MV-4-11 (cell line): ENCODE measurements at regions not wholly inside any gene's neighbourhood (a gene's known extent, or its start where the extent isn't known, plus 50 kb on each side); places are given as distances from the start of the nearest gene placed in this dataset.

Experiments
- DNase-seq: peaks from one replicate; lab custom pipeline; 2025; lab: John Stamatoyannopoulos, UW

DNA sequence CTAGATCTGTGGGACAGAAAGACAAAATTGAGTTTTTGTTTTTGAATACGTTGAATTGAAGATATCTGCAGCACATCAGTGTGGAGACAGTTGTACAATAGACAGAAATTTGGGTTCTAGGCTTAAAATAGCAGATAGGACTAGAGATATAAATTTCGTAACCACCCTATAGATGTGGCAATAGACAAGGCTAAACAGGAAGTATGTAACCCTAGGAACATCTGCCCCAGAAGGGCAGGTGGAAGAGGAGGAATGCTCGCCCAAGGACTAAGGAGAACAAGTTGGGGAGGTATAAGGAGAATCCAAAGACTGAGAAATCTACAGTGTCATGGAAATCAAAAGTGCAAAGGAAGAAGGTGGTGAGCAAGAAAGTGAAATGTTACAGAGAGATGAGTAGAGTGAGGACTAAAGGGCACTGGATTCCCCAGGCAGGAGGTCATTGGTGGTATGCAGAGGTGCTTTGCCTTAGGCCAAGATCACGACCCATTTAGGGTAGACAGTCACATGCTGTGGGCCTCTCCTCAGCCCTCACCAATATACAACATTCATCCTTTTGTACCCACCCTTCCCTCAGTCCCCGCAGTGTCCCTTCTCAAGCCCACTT lies 109.1 kb upstream of the ELL2 start:
- DNase-seq: peak; percentile 87

DNA sequence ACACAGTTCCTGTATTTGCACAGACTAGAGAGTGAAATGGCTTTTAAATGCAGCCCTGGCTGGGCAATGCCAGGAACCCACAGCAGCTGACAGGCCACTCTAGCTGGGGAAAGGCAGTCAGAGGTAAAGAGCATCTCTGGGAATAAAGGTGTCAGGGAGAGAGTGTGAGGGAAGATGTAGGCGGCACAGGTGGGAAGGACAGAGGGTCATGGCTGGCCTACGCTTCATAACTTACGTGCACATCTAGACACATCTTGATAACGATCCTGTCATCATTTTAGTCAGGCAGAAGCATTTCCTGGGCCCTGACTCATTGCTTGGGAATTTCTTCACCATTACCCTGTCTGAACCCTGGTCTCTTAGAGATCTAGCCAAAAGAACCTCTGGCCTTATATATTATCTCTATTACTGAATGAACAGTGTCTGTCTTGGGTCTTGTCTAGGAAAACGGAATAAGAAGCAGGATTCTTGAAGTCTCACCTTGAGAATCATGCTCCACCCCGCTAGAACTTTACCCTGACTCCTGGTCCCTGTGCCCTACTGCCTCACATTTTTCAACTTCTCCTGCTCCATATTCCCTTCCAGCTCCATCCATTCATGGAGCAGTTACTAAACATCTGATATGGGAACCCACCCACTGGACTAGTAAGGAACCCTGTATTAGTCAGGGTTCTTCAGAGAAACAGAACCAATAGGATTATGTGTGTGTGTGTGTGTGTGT lies 106.4 kb upstream of the ELL2 start:
- DNase-seq: peak; percentile 14

DNA sequence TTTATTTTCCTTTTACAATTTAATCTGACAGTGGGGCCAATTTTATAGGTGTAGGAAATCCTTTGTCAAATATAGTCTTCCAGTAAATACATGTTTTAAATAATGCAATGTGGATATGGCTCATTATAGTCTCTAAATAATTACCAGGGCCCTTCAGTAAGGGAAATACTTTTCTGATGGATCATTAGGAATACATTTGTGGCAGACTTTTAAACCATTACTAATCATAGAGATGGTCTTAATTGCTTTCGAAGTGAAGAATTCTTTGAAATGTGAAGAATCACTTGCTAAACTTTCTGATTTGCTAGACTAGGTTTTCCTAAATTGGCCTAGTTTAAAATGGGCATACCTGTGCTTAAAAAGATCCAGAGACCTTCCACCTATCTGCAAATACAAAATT lies 105.6 kb upstream of the ELL2 start:
- DNase-seq: no peak

DNA sequence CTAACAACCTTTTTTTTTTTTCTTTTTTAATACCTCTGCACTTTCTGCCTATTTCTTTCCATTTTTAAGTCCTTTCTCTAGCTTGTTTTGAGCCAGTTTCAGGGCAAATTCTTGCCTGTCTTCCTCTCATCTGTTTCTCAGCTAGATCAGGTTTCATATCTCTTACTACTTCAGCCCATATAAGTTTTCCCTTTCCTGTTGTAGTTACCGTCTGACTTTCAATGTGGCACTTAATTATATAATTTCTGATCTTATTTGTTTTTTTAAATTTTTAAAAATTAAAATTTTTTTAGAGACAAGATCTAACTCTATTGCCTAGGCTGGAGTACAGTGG lies 104.7 kb upstream of the ELL2 start:
- DNase-seq: no peak

DNA sequence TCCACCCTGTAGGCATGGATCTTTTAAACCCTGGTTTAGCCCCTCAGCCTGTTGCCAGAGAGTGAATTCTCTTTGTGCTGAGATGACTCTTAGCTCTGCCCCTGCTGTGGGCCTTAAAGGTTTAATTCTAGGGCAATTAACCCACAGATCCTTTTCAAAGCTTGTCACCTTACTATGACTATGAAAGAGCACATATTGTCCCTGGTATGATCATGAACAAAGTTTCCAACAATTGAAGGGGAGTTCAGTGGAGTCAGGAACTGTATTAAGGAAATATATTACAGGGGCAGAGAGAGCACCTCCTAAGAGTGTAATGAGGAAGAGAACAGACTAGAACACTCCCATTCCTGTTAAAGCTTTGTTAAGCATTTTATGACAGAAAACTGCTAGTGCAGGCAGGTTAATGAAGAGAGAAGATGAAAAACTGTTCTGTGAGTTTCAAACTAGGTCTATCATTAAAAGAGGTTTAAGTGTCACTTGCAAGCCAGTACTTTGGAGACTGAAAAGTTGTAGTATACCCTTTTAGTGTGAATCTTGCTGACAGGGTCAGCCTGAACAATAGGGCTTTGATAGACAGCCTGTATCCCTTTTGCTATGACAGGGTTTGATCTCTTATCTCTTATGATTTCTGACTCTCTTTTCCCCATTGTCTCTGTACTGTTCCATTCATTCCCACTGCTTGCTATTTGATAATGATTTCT lies 104.2 kb upstream of the ELL2 start:
- no peak for DNase-seq

DNA sequence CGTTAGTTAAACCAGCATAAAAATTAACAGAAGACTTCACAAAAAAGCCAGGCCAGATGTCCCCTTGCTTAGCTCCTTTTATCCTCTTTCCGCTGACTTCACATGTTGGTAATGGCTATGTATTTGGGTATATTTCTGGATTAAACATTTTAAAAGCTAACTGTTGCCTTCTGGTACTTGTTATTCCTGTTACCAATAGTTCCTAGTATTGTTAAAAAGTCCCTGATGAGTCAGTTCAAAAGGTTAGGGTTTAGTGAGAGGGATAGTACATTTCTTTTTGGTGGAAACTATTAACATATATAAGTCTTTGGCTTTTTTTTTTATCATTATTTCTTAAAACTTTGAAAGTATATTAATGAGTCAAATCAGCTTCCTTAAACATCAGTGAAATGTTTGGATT lies 103.2 kb upstream of the ELL2 start:
- no peak for DNase-seq

DNA sequence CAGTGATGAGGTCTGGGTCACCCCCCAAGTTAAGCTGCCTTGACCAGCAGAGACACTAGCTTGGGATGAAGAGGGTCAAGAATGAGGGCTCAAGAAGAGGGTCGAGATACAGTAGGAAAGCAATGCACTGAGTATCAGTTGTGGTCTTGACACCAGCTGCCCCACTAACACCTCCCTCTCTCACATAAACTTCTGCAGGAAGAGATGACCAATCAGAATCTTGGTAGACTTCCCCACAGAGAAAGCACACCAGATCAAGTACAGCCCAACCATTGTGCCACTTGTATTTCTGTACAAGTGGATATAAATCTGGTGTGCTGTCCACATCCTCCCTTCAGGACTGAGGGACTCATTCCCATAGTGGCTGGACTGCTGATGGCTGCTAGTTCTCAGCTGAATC lies 101.2 kb upstream of the ELL2 start:
- no peak for DNase-seq

DNA sequence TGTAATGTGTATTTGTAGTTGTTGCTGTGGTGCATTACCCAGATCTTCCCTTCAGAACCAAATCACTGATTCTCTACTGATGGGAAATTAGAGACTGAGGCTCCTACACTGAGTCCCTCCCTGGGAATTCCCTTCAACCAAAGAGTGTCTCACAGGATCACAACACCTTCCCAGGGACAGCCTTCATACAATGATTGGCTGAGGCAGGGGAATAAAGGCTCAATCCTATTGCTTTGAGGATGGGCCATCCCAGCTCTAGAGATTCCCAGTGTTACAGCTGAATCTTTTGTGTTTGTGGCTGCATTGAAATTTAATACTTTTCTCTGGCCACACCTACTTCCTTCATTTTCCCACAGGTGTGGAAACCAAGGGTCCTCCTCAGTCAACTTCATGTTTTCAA lies 96.4 kb upstream of the ELL2 start:
- DNase-seq: no peak

DNA sequence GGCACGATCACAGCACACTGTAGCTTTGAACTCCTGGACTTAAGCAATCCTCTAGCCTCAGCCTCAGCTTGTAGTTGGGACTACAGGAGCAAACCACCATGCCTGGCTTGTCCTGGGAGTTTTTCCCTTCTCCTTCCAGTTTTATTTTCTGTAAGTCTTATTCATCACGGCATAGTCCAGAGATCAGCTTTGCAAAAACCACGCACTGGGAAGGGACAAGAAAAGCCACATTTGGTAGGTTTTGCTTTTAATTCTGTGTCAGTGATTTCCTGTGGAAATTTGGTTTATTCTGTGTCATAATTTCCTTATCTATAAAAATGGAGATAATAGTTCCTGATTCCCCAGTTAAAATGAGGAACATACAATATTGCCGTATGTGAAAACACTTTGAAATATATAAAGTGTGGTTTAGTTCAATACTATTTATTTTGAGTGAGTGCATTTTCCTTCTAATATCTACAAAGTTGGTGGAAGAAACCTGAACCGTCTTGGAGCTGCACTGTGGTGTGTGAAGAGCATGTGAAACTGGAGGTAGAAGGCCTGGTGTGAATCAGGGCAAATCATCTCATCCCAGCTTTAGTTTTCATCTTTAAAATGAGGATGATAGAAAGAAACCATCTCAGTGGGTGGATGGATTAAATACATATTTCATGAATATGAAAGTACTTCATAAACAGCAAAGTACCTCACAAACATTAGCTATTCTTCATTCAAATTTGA lies 92.8 kb upstream of the ELL2 start:
- peak; percentile 16 for DNase-seq

DNA sequence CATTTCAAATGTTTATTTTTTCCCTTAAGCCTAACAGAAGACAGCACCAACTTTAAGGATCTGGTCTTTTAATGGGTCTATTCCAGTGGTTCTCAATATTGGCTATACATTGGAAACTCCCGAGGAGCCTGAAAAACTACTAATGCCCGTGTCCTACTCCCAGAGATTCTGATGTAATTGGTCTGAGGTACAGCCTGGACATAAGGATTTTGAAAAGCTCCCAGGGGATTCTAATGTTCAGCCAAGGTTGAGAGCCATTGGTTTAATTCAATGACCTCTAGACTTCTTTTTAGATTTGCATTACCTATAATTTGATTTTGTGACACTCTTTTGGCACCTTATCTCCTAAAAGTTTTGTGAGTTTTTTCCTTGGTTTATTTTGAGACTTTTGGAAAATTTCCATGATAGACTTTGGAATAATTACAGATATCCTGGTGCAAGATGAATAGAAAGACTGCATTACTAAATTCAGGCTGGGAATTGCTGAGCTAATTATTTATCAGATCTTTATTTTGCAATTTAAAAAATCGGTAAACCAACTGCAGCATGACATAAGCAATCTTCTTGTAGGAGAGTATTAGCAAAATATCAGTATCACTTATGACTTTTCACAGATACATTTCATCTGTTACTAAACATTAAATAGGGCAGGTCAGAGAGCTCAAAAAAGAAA lies 91.5 kb upstream of the ELL2 start:
- no peak for DNase-seq

DNA sequence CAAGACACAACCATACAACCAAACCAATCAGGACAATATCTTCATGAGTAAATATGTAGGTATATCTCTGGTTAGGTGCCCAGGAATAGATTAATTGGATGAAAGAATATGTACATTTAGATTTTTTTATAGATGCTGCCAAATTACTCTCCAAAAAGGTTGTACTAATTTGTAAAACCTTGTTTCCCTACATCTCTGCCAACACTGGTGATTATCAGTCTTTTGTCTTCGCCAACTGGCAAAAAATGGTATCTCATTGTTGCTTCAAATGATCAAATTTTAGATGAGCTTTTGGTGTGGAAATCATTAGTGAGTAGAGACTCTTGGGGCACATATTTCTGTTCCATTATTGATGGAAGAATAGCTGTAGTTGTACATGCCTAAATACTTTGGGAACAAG lies 90.7 kb upstream of the ELL2 start:
- no peak for DNase-seq

DNA sequence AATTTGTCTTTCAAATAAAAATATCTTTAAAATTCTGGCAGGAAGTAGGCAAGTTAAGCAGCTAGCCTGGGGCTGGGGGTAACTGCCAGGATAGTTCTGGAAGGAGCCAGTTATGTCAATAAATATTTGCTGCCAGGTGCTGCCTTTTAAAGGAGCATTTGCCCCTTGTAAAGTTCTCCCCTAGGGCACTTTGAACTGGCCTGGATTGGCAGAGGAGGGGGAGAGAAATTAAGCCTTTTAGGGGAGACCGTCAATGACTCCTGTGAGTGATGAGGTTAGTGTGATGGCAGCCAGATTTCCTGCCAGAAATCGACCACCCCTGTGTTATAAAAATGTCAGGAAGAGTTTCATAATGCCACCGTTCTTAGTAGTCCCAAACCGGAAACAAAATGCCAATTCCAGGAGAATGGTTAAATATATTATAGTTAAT lies 89.8 kb upstream of the ELL2 start:
- DNase-seq: no peak

DNA sequence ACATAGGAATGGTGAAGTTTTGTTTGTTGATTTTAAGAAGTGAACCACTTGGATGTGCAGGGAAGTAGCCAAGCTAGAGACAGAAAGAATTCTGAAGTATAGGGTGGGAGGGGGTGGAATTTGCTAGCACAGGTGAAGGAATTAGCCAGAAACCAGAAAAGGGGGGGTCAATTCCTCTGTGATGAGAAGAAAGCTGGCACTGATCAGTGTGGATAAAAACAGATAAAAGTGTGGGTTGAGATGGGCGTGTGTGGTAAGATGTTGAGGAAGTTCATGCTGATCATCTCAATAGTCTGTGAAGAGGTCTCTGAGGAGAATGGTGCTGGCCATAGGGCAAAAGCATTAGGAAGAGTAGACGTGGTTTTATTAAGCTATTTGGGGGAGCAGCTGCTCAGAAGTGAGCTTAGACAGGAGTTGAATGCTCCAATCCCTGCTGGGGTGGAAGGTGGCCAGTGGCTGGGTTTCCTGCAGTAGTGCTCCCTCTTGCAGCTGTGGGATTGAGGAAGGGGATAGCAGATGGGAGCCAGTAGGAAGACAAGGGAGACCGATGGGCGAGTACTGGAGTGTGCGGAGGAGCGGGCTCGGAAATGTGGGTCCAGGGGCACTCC lies 88.7 kb upstream of the ELL2 start:
- no peak for DNase-seq

DNA sequence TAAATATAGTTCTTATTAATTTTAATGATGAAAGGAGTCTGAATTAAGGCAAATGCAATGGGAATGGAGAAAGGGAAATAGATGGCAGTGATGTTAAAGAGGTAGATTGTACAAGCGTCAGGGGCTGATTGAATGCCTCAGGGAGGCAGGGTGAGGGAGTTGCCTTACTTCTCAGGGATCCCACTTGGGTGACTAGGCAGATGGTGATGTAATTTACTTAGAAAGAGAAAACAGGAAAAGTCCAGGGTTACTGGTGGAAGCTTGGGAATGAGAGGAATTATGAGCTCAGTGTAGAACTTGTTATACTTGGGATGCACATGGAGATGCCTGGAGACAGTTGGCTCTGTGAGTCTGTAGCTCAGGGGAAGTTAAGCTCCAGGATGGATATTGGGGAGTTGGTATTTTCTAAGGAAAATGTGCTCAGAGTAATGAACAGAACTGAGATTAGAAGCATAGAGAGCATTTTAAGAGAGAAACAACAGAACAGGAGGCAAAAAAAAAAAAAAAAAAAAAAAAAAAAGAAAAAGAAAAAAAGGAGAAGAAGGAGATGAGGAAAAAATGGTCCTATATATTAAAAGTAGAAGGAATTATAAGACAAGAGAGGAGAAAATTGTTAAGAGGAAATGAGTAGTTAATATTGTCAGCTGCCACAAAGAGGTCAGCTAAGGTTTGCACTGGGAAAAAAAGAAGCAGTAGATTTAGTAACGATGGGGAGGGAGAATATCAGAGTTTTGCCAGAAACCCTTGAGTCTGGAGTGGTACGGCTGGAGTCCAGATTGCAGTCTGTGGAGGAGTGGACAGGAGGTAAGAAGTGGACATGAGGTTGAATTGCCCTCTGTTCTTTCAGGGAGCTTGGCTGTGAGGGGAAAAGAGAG lies 88.0 kb upstream of the ELL2 start:
- DNase-seq: peak; percentile 31

DNA sequence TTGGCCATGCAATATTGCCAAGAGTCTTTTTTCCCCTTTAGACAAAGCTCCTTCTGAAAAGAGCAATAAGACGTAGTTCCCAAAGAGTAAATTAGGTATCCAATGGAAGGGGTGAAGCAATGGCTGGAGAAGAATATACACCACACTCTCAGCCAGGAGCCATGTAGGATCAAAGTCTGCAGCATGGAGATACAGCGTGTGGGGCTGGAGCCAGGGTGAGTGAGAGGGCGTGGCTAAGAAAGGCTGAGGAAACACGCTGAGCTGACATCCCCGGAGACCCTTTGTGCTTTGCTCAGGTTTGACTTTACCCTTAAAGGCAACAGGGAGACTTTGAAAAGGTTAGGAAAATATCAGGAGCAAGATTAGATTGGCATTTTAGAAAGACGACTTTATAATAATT lies 87.1 kb upstream of the ELL2 start:
- no peak for DNase-seq

DNA sequence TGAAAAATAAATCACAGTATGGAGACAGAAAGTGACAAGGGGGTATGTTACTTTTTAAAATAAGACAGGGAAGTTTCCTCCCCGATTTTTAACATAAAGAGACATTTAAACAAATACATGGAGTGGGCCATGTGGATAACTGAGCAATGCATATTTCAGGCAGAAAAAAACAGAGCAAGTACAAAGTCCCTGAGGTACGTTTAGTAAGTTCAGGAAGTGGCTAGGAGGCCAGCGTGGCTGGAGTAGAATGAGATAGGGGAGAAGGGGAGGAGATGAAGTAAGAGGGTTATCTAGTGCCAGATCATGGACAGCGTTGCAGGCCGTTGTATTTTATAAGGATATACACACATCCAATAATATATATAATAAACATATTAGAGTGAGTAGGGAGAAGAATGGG lies 84.2 kb upstream of the ELL2 start:
- no peak for DNase-seq

DNA sequence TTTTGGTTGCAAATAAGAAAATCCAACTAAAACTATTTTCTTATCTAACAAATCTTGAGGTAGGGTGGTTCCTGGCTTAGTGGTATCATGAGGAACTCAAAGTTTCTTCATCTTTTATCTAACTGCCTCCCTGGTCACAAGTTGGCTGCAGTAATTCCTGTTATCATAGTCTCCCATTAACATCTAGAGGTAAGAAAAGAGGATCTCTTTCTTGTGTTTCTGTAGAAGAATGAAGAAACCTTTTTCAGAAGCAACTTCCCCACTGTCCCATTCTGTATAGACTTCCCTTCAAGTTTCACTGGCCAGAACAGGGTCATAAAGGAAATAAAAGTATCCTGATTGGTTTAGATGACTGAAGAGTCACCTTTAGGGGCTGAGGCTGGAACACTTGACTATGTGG lies 81.8 kb upstream of the ELL2 start:
- no peak for DNase-seq

DNA sequence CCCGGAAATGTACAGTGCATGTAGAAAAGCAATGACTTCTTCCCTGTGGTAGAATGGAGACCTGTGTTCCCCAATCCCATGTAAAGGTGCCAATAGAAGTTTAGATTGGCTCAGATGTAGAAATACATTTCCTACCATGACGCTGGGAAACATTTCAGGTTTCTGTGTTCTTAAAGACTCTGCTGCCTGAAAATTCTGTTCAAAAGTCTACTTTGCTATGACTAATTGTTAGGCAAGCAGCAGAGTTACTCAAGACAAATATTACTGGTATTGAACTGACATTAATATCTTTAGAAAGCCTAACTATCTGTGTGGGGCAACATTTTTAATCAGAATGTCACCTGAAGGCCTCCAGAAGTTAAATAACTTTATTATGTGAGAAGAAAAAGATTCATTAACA lies 75.5 kb upstream of the ELL2 start:
- no peak for DNase-seq

DNA sequence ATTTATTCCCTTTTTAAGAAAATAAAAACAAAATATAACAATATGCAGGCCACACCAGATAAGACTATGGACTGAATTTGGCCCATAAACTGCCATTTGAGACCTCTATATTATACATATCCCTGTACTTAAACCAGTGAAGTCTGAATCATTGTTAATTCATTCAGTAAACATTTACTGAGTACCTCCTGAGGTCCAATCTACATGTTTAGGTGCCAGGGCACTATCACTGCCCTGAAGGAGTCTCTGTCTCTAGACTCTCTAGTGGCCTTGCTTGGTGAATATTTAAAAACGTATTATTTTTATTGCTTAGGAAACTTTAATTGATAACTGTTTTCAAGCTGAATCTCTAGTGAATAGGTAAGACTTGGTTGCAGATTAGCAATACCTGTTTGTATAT lies 74.7 kb upstream of the ELL2 start:
- DNase-seq: no peak

DNA sequence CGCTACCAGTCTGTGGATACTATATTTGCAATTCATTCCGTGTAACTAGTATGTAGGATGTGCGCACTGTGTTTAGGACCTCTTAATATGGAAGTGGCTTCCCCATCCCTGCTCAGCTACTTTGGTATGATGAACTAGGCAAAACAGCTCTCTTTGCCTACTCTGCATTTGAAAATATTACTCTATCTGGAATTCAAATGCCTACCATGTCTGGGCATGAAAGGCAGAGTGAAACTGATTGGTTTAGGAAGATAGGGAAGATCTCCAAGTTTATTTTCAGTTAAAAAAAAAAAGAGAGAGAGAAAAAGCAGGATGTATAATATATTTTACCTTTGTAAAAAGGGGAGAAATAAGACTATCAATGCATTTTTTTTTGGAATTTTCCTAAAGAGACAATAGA lies 74.1 kb upstream of the ELL2 start:
- DNase-seq: no peak

DNA sequence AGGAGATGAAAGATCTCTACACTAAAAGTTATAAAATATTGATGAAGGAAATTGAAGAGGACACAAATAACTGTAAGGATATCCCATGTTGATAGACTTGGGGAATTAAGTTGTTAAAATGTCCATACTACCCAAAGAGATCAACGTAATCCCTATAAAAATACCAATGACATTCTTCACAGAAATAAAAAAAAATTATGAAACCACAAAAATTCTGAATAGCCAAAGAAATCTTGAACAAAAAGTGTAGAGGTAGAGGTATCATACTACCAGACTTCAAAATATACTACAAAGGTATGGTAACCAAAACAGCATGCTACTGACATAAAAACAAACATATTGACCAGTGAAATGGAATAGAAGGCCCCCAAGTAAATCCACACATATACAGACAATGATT lies 71.5 kb upstream of the ELL2 start:
- no peak for DNase-seq
